ENCODE measurements at regions not wholly inside any gene's neighbourhood (a gene's known extent, or its start where the extent isn't known, plus 50 kb on each side); places are given as distances from the start of the nearest gene placed in this dataset.

DNA sequence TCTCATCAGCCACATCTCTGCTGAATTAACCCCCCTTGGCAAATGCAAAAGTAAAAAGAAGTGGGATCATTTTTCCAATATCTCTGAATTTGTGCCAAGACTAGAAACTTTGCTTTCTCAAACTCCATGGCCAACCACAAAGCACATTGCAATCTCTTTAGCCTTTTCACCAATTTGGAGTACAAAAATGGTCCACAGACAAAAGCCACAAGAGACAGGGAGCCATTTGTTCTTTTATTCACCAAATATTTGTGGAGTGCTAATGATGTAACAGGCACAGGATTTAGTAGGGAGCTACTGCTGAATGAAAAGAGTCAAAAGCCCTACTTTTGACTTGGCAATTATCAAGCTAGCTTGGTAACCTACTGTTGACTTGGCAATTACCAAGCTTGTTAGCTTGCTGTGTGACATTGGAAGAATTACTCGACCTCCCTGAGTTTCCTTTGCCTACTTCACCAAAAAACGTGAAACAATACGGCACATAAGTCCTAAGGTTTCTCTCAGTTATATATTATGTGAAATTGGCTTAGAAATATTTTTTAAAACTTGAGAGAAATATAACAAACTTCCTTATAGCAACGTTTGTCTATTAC lies 97.1 kb upstream of the KLF3 start:
- no peak for TF ChIP-seq CTCF (IDR thresholded peaks at IDR 0.05)
- no peak for TF ChIP-seq POLR2A (IDR thresholded peaks at IDR 0.05)
